Choroid plexus epithelial cell (primary cell): ENCODE measurements at regions not wholly inside any gene's neighbourhood (a gene's known extent, or its start where the extent isn't known, plus 50 kb on each side); places are given as distances from the start of the nearest gene placed in this dataset.
A peak's percentile ranks its signal among the peaks of the same experiment; 100 is the strongest.

Experiments used
- DNase-seq: peaks from one replicate; pipeline ENCODE4 v3.0.0-alpha.2; 2010; ENCODE audit warnings: low read depth
- H3K4me3 ChIP-seq: 2 replicates; pipeline ENCODE4 v1.5.1; 2011; ENCODE audit warnings: low read depth, mild to moderate bottlenecking, control low read depth, low read length, moderate library complexity
- CTCF ChIP-seq: conservative IDR thresholded peaks from 2 replicates; pipeline ENCODE4 v1.5.1; 2011; ENCODE audit warnings: low read depth, mild to moderate bottlenecking, control low read depth, inconsistent platforms, low read length, moderate library complexity

- no peak for TF ChIP-seq CTCF
- no peak for DNase-seq
Measured at GRCh38 chr13:53778937-53779336, 750.3 kb downstream of the OLFM4 start.

DNA sequence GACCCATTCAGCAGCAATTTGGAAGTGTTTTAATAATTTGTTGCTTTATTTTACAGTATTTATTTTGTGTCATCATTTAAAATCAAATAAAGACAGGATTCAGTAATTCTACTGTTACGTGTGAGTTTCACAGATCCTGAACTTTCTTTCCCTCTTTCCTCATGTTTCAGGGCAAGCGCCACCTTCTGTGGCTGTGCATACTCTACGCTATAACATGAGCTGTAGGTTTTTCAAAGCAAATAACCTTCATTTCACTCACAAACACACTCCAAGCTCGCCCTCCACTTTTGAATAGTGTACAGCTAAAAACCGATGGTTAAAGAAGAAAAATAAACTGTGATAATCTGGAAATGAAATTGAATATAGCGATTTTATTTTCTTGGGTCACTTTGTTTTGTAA, 753.3 kb downstream of the OLFM4 start:
- no peak for DNase-seq
- no peak overlapping the region for H3K4me3 ChIP-seq
- no peak for TF ChIP-seq CTCF

More at GRCh38 chr13:53778937-53779336, 750.3 kb downstream of the OLFM4 start:
- H3K4me3 ChIP-seq = no peak overlapping the region

DNA sequence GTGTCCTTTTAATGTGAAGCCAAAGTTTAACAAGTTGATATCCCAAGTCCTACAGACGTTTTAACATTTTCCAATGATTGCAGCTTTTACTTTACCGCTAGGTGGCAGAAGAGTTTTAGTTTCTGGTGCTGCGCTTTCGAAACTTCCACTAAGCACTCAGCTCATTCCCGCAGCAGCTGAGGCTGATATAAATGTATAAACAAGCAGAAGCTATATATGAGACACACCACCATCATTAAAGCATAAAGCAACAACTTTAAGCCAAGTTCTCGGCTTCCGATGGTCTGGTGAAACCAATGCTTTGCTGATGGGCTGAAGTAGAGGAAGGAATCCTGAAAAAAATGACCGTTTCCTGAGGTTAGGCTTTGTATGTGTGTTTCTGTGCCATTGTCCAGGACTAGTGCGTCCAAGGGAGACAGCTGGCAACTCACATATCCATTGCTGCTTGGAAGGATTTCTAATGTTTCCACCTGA, 753.9 kb downstream of the OLFM4 start:
- peak; percentile 75 for TF ChIP-seq CTCF
- no peak overlapping the region for H3K4me3 ChIP-seq
- peak; percentile 57 for DNase-seq

DNA sequence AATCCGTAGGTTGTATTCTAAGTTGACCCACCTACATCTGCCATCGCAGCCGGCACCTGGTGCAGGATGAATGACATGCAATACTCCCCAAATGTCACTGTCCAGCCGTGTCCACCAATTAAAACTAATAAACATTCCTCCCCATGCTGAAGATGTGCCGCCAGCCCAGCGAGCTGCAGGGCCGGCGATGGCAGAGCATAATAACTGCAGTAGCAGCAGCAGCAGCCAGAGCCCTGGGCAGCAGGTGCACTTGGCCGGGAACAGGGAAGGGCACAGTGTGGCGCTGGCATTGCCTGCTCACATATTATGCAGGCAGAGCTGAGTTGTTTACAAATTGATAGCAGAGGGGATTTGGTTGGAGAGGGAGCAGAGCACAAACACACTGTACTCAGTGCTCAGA, 754.9 kb downstream of the OLFM4 start:
- no peak for TF ChIP-seq CTCF
- DNase-seq = no peak
- H3K4me3 ChIP-seq = no peak overlapping the region

GRCh38 chr13:53788286-53788685, 759.7 kb downstream of the OLFM4 start:
- no peak for TF ChIP-seq CTCF
- no peak for DNase-seq
- H3K4me3 ChIP-seq = no peak overlapping the region

DNA sequence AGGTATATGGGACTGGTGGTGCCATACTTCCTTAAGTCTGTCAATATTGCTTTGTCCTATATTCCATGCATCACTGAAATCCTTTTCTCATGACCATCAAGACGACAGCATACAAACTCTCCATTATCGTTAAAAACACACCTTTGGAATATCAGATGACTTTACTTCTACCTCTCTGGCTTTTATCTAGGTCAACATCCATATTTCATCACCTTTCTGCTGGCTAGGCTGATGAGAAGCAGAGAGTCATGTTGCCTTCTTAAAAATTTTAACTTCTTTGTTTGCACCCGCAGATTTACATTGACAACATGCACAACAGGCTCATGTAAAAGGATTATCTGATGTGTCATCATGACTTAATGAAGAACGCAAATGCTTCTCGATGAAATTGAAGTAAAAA, 771.4 kb downstream of the OLFM4 start:
- H3K4me3 ChIP-seq = no peak overlapping the region
- DNase-seq = no peak
- no peak for TF ChIP-seq CTCF

GRCh38 chr13:53807251-53807834, 778.7 kb downstream of the OLFM4 start:
- TF ChIP-seq CTCF = no peak
- no peak for DNase-seq
- H3K4me3 ChIP-seq = no peak overlapping the region
